ENCODE measurements at regions not wholly inside any gene's neighbourhood (a gene's known extent, or its start where the extent isn't known, plus 50 kb on each side); places are given as distances from the start of the nearest gene placed in this dataset.

DNA sequence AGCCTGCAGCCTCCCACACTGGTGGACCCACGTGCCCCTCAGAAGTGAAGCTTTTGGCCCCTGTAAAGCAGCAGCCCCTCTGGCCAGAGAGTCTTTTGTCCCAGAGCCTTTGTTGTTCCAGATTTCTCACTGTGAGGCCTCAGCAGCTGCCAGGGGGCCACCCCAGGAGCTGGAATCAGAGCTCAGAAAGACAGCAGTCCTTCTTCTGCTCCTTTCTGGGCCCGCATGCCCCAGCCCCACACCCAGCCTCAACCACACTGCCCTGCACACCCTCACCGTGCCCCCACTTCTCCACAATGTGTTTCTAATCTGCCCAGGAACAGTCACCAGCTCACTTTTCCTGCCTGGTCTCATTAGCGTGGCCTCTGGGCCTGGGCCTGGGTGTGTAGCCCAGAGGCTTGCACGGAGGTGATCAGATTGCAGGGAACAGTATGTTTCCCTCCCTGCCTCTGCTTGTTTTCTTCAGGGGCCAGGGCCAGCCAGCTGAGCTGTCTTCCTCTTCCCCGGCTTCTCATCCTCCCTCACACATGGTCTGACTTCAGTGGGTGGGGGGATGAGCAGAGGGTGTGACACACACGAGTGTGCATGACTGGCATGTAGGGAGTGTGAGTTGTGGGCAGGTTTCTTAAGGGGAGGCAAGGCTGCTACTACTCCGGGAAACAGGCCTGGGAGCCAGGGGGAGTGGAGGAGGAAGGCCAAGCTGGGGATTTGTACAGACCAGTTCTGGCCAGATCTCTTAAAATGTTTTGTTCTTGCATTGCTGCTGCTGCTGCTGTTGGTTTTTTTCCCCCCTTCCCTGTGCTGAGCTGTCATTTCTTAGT, 82.5 kb upstream of the ZNF648 start:
- TF ChIP-seq ZIC2 (tag by site-specific recombination; IDR thresholded peaks at IDR 0.05) (peak; percentile 66; the same call in 1 of the 2 replicates), ZFHX2 (tag by site-specific recombination; conservative IDR thresholded peaks at IDR 0.05) (peak; percentile 59), ZNF560 (tag by site-specific recombination; IDR thresholded peaks at IDR 0.05; ENCODE audit: borderline replicate concordance) (no peak), ZBTB7A (tag by site-specific recombination; IDR thresholded peaks at IDR 0.05; ENCODE audit: low read depth) (no peak), WT1 (tag by site-specific recombination; IDR thresholded peaks at IDR 0.05) (peak; percentile 83), GLIS1 (tag by site-specific recombination; IDR thresholded peaks at IDR 0.05) (peak; percentile 69)
- TF ChIP-seq, protein P1, sequence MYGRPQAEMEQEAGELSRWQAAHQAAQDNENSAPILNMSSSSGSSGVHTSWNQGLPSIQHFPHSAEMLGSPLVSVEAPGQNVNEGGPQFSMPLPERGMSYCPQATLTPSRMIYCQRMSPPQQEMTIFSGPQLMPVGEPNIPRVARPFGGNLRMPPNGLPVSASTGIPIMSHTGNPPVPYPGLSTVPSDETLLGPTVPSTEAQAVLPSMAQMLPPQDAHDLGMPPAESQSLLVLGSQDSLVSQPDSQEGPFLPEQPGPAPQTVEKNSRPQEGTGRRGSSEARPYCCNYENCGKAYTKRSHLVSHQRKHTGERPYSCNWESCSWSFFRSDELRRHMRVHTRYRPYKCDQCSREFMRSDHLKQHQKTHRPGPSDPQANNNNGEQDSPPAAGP (tag by site-specific recombination; IDR thresholded peaks at IDR 0.05), result 0 out of 2 replicates have a peak, but pooled peaks have one; percentile 44
- CTCF ChIA-PET, result interaction anchor here (0.6 to 6.7 kb wide), 60 partner anchors 9 to 1146 kb away, joined by 3 to 123 read pairs (median 5); partner anchors contain the start of gene GLUL
- Histone ChIP-seq H3K4me1 (ENCODE audit: control insufficient read depth, insufficient read depth, low read length) (no peaks in the 10 kb centered on the region), H3K4me3 (ENCODE audit: low read depth, low read length) (no peak overlapping the region), H3K9me3 (ENCODE audit: control insufficient read depth, insufficient read depth, low read depth, low read length) (no peaks in the 10 kb centered on the region), H3K36me3 (ENCODE audit: control insufficient read depth in 2 of 2, insufficient read depth in 1 of 2, low read length in 2 of 2) (no peaks in the 10 kb centered on the region), H3K27ac (ENCODE audit: extremely low read depth, low read depth, low read length) (no peak overlapping the region)
- POLR2A ChIA-PET, result interaction anchor here (1.8 to 2.7 kb wide), 4 partner anchors 59 to 253 kb away, joined by 6 to 28 read pairs (median 8); partner anchors contain the start of gene GLUL

DNA sequence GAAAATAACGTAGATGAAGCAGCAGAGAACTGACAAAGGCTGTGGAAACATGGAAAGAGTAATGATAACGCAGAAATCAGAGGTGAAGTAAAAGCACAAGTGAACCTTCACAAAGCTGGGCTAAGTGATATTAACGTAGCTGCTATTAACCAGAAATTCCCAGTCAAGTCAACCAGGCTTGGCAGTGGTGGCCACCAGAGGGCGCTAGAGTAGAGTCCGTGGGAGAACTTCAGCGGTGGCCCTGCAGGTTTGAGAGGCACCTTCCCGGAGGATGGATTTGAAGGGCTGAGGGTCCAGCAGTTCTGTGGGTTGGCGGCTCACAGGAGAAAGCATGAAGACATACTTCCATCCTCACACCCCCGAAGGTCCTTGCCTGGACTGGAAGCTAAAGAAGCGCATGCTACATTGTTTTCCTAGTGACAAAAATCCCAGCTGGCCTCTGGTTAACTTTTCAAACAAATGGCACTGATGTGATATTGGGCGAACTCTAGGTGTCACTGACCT, 81.7 kb upstream of the ZNF648 start:
- no peaks in the 10 kb centered on the region for H3K4me1 ChIP-seq (ENCODE audit: control insufficient read depth, insufficient read depth, low read length)
- no peaks in the 10 kb centered on the region for H3K9me3 ChIP-seq (ENCODE audit: control insufficient read depth, insufficient read depth, low read depth, low read length)
- POLR2A ChIA-PET, result interaction anchor here (1.8 to 2.7 kb wide), 4 partner anchors 58 to 253 kb away, joined by 6 to 28 read pairs (median 8); partner anchors contain the start of gene GLUL
- H3K27ac ChIP-seq (ENCODE audit: extremely low read depth, low read depth, low read length), result no peak overlapping the region
- no peaks in the 10 kb centered on the region for H3K36me3 ChIP-seq (ENCODE audit: control insufficient read depth in 2 of 2, insufficient read depth in 1 of 2, low read length in 2 of 2)
- no peak overlapping the region for H3K4me3 ChIP-seq (ENCODE audit: low read depth, low read length)
- CTCF ChIA-PET, result interaction anchor here (0.5 to 6.7 kb wide), 77 partner anchors 9 to 960 kb away, joined by 3 to 123 read pairs (median 5); partner anchors contain the start of gene GLUL
- peak; percentile 70; the same call in 1 of the 2 replicates for TF ChIP-seq ZNF561 (tag by site-specific recombination; IDR thresholded peaks at IDR 0.05; ENCODE audit: borderline replicate concordance)
- TF ChIP-seq SP3 (tag by site-specific recombination; IDR thresholded peaks at IDR 0.05), result no peak
- TF ChIP-seq, protein P2, sequence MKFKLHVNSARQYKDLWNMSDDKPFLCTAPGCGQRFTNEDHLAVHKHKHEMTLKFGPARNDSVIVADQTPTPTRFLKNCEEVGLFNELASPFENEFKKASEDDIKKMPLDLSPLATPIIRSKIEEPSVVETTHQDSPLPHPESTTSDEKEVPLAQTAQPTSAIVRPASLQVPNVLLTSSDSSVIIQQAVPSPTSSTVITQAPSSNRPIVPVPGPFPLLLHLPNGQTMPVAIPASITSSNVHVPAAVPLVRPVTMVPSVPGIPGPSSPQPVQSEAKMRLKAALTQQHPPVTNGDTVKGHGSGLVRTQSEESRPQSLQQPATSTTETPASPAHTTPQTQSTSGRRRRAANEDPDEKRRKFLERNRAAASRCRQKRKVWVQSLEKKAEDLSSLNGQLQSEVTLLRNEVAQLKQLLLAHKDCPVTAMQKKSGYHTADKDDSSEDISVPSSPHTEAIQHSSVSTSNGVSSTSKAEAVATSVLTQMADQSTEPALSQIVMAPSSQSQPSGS (tag by site-specific recombination; IDR thresholded peaks at IDR 0.05; ENCODE audit: low read depth), result no peak
- TF ChIP-seq, protein P3, sequence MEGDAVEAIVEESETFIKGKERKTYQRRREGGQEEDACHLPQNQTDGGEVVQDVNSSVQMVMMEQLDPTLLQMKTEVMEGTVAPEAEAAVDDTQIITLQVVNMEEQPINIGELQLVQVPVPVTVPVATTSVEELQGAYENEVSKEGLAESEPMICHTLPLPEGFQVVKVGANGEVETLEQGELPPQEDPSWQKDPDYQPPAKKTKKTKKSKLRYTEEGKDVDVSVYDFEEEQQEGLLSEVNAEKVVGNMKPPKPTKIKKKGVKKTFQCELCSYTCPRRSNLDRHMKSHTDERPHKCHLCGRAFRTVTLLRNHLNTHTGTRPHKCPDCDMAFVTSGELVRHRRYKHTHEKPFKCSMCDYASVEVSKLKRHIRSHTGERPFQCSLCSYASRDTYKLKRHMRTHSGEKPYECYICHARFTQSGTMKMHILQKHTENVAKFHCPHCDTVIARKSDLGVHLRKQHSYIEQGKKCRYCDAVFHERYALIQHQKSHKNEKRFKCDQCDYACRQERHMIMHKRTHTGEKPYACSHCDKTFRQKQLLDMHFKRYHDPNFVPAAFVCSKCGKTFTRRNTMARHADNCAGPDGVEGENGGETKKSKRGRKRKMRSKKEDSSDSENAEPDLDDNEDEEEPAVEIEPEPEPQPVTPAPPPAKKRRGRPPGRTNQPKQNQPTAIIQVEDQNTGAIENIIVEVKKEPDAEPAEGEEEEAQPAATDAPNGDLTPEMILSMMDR (tag by site-specific recombination; IDR thresholded peaks at IDR 0.05), result peak; percentile 84
- TF ChIP-seq ZFHX2 (tag by site-specific recombination; conservative IDR thresholded peaks at IDR 0.05), result 0 out of 2 replicates have a peak, but pooled peaks have one; percentile 22
- no peak for TF ChIP-seq ZBTB21 (tag by site-specific recombination; IDR thresholded peaks at IDR 0.05)
- no peak for TF ChIP-seq ZNF610 (tag by site-specific recombination; IDR thresholded peaks at IDR 0.05; ENCODE audit: borderline replicate concordance)
- no peak for TF ChIP-seq ZNF658 (tag by site-specific recombination; IDR thresholded peaks at IDR 0.05)
- TF ChIP-seq ZNF548 (tag by site-specific recombination; IDR thresholded peaks at IDR 0.05), result no peak
- TF ChIP-seq RBAK (tag by site-specific recombination; IDR thresholded peaks at IDR 0.05), result no peak
- TF ChIP-seq KLF10 (tag by site-specific recombination; IDR thresholded peaks at IDR 0.05), result no peak
- TF ChIP-seq, protein P4, sequence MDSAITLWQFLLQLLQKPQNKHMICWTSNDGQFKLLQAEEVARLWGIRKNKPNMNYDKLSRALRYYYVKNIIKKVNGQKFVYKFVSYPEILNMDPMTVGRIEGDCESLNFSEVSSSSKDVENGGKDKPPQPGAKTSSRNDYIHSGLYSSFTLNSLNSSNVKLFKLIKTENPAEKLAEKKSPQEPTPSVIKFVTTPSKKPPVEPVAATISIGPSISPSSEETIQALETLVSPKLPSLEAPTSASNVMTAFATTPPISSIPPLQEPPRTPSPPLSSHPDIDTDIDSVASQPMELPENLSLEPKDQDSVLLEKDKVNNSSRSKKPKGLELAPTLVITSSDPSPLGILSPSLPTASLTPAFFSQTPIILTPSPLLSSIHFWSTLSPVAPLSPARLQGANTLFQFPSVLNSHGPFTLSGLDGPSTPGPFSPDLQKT (IDR thresholded peaks at IDR 0.05; ENCODE audit: borderline replicate concordance, low read depth, low read length), result no peak
- TF ChIP-seq PRDM1 (tag by site-specific recombination; IDR thresholded peaks at IDR 0.05), result peak; percentile 21; the same call in 1 of the 2 replicates
- TF ChIP-seq ZNF2 (tag by site-specific recombination; IDR thresholded peaks at IDR 0.05), result 0 out of 2 replicates have a peak, but pooled peaks have one; percentile 35
- no peak for TF ChIP-seq ZNF202 (tag by site-specific recombination; IDR thresholded peaks at IDR 0.05; ENCODE audit: borderline replicate concordance)
- peak; percentile 43; the same call in 1 of the 2 replicates for TF ChIP-seq ZNF501 (tag by site-specific recombination; IDR thresholded peaks at IDR 0.05)
- TF ChIP-seq GLIS1 (tag by site-specific recombination; IDR thresholded peaks at IDR 0.05), result peak; percentile 53
- no peak for TF ChIP-seq ZNF311 (tag by site-specific recombination; IDR thresholded peaks at IDR 0.05; ENCODE audit: borderline replicate concordance)
- TF ChIP-seq ZNF221 (tag by site-specific recombination; IDR thresholded peaks at IDR 0.05; ENCODE audit: borderline replicate concordance), result no peak
- TF ChIP-seq TCF7L2 (IDR thresholded peaks at IDR 0.05; ENCODE audit: borderline replicate concordance, low read depth, low read length), result no peak
- peak; percentile 75 for TF ChIP-seq ZNF654 (tag by site-specific recombination; IDR thresholded peaks at IDR 0.05; ENCODE audit: low read depth)
- TF ChIP-seq ZNF473 (tag by site-specific recombination; IDR thresholded peaks at IDR 0.05), result no peak
- no peak for TF ChIP-seq ZBTB20 (tag by site-specific recombination; IDR thresholded peaks at IDR 0.05)
- TF ChIP-seq ZNF214 (tag by site-specific recombination; IDR thresholded peaks at IDR 0.05; ENCODE audit: borderline replicate concordance), result no peak

All from HEK293 (cell line).